ENCODE measurements at regions not wholly inside any gene's neighbourhood (a gene's known extent, or its start where the extent isn't known, plus 50 kb on each side); places are given as distances from the start of the nearest gene placed in this dataset.

- no peak for DNase-seq
Observed at GRCh38 chr2:220455351-220455990, 828.0 kb downstream of the SLC4A3 start.

GRCh38 chr2:220458051-220458450, 830.6 kb downstream of the SLC4A3 start:
- DNase-seq, result no peak

GRCh38 chr2:220460257-220460985, 833.0 kb downstream of the SLC4A3 start:
- no peak for DNase-seq

GRCh38 chr2:220463876-220464275, 836.4 kb downstream of the SLC4A3 start:
- no peak for DNase-seq

DNA sequence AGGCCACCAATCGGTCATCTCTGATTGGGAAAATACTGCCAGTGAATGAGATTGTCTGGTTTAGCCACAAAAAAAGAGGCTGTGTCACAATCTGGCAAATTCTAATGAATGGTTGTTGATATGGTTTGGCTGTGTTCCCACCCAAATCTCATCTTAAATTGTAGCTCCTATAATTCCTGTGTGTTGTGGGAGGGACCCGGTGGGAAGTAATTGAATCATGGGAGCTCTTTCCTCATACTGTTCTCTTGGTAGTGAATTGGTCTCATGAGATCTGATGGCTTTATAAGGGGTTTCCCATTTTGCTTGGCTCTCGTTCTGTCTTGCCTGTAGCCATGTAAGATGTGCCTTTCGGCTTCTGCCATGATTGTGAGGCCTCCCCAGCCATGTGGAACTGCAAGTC, 838.3 kb downstream of the SLC4A3 start:
- DNase-seq, result no peak

- DNase-seq, result no peak
Observed at GRCh38 chr2:220466251-220466691, 838.8 kb downstream of the SLC4A3 start.

DNA sequence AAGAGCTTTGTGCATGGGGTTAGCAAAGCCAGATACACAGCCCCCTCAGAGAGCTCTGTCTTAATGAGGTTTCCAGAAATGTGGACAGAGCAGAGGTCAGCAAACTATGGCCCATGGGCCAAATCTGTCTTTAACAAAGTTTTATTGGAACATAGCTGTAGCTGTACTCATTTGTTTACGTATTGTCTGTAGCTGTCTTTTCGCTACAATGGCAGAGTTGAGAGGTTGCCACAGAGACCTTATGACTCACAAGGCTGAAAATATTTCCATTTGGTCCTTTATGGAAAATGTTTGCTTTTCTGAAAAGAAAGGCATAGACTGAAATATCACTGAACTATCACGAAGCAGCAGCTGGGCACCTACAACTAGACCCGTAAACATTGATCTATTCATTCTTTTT, 841.8 kb downstream of the SLC4A3 start:
- DNase-seq, result no peak

- DNase-seq, result no peak
Observed at GRCh38 chr2:220473611-220474010, 846.2 kb downstream of the SLC4A3 start.

DNA sequence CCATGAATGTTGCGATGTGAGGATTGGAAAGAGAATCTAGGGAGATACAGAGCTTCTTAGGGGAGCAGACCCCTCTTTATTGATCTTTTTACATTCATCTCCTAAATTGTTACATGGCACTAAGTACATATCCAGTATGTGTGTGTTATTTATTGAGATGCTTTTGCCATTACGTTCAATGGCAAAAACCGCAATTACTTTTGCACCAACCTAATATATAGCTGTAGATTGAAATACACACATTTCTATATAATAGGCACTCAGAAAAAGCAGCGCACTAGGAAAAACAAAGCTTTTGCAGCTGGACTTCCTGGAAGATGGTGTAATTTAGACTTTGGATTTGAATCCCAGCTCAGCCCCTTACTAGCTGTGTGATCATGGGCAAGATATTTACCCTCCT, 849.4 kb downstream of the SLC4A3 start:
- DNase-seq, result no peak

DNA sequence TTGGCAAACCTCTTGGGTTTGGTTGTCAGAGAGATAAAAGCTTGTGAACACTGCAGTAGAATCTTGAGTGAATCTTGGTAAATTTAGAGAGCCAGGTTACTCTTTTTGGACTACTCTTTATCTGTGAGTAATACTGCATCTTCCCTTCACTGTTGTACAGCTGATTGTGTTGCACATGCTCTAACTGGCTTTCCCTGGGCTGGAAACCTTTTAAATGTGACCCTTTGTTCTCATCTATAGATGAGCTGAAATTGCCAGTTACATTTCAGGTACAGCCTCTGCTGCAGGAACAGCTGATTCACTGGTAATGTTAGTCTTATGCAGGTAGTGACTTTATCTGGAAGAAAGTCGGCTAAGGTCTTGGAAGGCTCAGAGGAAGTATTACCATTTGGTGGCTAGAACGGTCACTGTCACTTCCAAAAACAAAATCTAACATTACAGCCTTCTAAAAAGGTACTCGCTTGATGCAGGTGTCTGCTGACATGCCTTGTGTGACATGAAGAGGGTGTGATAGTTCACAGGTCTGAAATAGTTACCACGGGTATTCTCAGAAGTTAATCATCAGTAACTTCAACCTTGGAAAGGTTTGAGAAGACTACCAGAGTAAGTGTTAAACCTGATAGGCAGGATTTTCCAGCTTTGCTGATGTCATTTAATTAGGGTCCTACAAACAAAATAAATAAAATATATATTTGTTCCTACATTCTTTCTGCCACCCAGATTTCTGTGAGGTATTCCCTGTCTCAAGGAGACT, 851.1 kb downstream of the SLC4A3 start:
- no peak for DNase-seq

DNA sequence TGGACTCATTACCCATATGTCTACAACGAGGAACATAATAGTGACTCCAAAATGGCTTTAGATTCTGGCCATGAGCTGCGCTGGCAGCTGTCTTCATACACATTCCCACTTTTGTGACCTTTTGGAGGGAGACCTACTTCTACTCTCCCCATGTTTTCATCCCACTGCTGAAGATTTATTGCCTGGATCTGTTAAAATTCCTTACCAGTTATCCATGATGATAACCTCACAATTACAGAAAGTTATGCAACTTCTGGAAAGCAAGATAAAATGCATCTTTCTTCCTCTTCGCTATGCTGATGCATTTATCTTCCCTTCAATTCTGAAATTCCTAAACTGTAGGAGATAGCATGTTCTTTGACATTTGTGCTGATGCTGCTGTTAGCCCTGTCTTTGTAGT, 855.3 kb downstream of the SLC4A3 start:
- DNase-seq, result no peak

DNA sequence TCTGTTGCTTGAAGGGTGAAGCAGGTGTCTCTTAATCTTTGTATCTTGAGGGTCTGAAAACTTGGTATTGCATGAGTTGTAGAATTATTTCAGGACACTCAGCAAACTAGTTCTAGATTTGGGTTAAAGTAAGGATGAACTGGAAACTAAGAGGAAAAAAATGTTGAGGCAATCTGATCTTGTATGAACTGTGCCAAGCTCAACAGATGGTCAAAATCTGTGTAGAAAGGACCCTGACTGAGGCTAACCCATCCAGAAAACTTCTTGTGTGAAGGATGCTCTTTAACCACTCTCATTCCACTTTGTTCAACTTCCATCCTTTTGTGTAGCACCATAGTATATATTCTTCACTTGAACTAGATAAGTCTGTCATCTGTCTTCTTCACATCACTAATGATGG, 861.7 kb downstream of the SLC4A3 start:
- DNase-seq, result no peak

GRCh38 chr2:220491670-220492069, 864.2 kb downstream of the SLC4A3 start:
- DNase-seq, result no peak

DNA sequence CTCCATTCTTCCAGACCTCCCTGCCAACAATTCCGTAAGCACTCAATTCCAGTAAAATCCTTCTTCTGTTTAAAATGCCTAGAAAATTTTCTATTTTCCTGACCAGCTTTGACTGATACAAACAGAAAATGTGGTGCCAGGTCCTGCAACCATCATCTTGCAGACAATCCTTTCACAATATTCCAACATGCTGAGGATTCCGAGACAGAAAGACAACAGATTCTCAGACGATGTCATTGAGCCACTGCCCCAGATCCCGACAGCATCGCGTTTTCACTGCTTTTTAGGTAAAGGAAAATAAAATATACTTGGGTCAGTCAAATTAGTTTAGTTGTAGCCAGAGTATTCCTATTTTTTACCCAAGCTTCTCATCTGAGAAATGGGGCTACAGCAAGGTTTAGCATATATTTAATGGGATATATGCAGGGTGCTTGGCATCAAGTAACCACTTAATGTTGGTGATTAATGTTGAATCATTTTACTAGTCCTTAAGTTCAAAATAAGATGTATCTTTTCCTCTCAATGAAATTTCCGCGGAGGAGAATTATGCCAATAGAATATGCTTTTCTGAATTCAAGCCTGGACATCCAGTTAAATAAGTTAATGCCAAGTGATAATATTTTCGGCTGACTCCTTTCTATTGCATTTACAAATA, 866.6 kb downstream of the SLC4A3 start:
- no peak for DNase-seq

- DNase-seq, result no peak
Observed at GRCh38 chr2:220496513-220496912, 869.1 kb downstream of the SLC4A3 start.

DNA sequence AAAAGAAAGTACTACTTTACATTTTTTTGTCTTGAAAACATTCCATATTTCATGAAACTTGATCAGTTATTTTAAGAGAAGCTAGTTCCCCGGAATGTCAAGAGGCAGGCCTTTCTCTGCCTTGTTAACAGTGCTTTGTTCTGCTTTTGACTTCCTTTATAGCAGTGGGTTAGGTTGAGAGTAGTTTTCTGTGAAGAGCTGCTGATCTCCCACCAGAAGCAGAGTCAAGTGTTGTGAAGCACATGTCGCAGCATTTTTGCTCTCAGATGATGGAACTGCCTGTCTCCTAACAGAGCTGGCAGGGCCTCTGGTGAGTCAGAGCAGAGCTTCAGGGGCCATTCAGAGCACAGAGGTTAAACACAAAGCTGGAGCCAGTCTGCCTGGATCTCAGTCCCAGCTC, 871.8 kb downstream of the SLC4A3 start:
- DNase-seq, result no peak

DNA sequence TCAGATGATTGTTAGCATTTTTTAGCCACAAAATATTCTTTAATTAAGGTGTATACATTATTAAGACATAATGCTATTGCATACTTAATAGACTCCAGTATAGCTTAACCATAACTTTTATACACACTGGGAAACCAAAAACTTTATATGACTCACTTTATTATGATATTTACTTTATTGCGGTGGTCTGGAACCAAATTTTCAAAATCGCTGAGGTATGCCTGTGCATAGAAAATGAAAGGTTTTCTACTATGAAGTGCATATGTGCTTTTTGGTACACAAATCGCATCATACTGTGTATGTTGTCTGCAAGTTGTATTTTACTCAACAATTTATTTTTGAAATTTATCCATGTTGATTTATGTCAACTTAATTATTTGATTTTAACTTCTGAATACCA, 875.1 kb downstream of the SLC4A3 start:
- no peak for DNase-seq

GRCh38 chr2:220503431-220503830, 876.0 kb downstream of the SLC4A3 start:
- no peak for DNase-seq

- no peak for DNase-seq
Observed at GRCh38 chr2:220504938-220505503, 877.6 kb downstream of the SLC4A3 start.

DNA sequence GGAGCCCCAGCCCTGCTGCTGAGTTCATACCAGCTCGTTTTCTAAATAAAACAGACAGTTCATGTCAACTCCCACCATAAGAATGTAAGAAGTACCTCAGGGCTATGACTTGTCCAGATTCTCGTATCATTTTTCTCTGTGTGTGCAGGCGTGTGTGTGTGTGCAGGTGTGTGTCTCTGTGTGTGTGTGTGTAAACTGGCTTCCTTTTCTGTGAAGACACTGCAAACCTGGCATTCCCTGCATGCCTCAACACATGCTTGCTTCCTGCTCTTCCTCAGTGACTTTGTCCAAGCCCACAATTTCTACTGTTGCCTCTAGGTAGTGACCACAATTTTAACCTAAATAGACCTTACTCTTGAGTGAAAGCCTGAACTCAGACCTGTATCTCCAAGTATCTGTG, 879.0 kb downstream of the SLC4A3 start:
- no peak for DNase-seq

- no peak for DNase-seq
Observed at GRCh38 chr2:220509096-220509757, 881.8 kb downstream of the SLC4A3 start.

GRCh38 chr2:220509966-220510365, 882.5 kb downstream of the SLC4A3 start:
- no peak for DNase-seq

DNA sequence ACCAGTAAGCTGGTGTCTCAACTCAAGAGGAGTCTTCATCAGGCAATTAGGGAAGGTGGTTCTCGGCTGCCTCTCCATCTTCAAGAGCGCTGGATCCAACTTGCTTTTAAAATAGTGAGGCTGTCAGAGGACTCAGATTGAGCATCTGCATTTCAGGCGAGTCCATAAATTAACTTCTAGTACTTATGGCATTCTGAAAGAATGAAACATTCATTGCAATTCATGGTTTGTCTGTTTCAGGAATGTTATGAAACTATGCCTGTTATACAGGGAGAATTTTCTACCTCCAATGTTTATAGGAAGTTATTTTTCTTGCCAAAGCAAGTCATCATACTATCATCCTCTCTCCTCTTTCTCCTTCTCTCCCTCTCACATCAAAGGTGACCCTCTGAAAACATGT, 883.2 kb downstream of the SLC4A3 start:
- no peak for DNase-seq
